ENCODE measurements at regions not wholly inside any gene's neighbourhood (a gene's known extent, or its start where the extent isn't known, plus 50 kb on each side); places are given as distances from the start of the nearest gene placed in this dataset.
A peak's percentile ranks its signal among the peaks of the same experiment; 100 is the strongest.

- no peak overlapping the region for H3K4me3 ChIP-seq
- no peak overlapping the region for H3K27ac ChIP-seq
- no peaks in the 10 kb centered on the region for H3K36me3 ChIP-seq
- H3K4me1 ChIP-seq: no peaks in the 10 kb centered on the region
- DNase-seq: no peak
- H3K27me3 ChIP-seq: no peaks in the 10 kb centered on the region
- H3K9me3 ChIP-seq: no peaks in the 10 kb centered on the region
- TF ChIP-seq POLR2AphosphoS5 (IDR thresholded peaks at IDR 0.05): no peak
- TF ChIP-seq CTCF (IDR thresholded peaks at IDR 0.05): no peak
- TF ChIP-seq EP300 (IDR thresholded peaks at IDR 0.05): no peak
- TF ChIP-seq POLR2A (IDR thresholded peaks at IDR 0.05): no peak
- intact Hi-C loops (cut with DNase I; ENCODE audit: low total_unique reads): no loop called here
- 81 to 92% (median 86%) methylated on average over 2 of the region's 2 CpGs for WGBS, 5 donors
These were observed 230.4 kb upstream of the CCDC179 start for GRCh38 chr11:23090659-23091058.

GRCh38 chr11:23095650-23096189 lies 235.4 kb upstream of the CCDC179 start:
- intact Hi-C loops (cut with DNase I; ENCODE audit: low total_unique reads): no loop called here
- Histone ChIP-seq H3K27ac (no peak overlapping the region), H3K4me1 (no peaks in the 10 kb centered on the region), H3K9me3 (no peaks in the 10 kb centered on the region), H3K27me3 (no peaks in the 10 kb centered on the region), H3K36me3 (no peaks in the 10 kb centered on the region), H3K4me3 (no peak overlapping the region)
- WGBS, 5 donors: 85 to 98% (median 94%) methylated on average over 2 of the region's 2 CpGs
- TF ChIP-seq POLR2AphosphoS5 (IDR thresholded peaks at IDR 0.05): no peak
- TF ChIP-seq POLR2A (IDR thresholded peaks at IDR 0.05): no peak
- no peak for TF ChIP-seq CTCF (IDR thresholded peaks at IDR 0.05)
- no peak for TF ChIP-seq EP300 (IDR thresholded peaks at IDR 0.05)
- no peak for DNase-seq

GRCh38 chr11:23097891-23098290 lies 237.6 kb upstream of the CCDC179 start:
- intact Hi-C loops (cut with DNase I; ENCODE audit: low total_unique reads): no loop called here
- no peak overlapping the region for H3K27ac ChIP-seq
- H3K4me1 ChIP-seq: no peaks in the 10 kb centered on the region
- H3K9me3 ChIP-seq: no peaks in the 10 kb centered on the region
- peak in 1 of 2 donors; percentile 9 for DNase-seq
- TF ChIP-seq POLR2AphosphoS5 (IDR thresholded peaks at IDR 0.05): no peak
- no peak for TF ChIP-seq POLR2A (IDR thresholded peaks at IDR 0.05)
- no peak for TF ChIP-seq CTCF (IDR thresholded peaks at IDR 0.05)
- no peak for TF ChIP-seq EP300 (IDR thresholded peaks at IDR 0.05)
- no peak overlapping the region for H3K4me3 ChIP-seq
- H3K36me3 ChIP-seq: no peaks in the 10 kb centered on the region
- WGBS, 5 donors: 24 to 63% (median 44%) methylated on average over 3 to 4 of the region's 4 CpGs
- no peaks in the 10 kb centered on the region for H3K27me3 ChIP-seq

GRCh38 chr11:23099256-23099655 lies 239.0 kb upstream of the CCDC179 start:
- DNase-seq: no peak
- Histone ChIP-seq H3K27me3 (no peaks in the 10 kb centered on the region), H3K36me3 (no peaks in the 10 kb centered on the region), H3K27ac (no peak overlapping the region), H3K4me3 (no peak overlapping the region), H3K9me3 (no peaks in the 10 kb centered on the region), H3K4me1 (no peaks in the 10 kb centered on the region)
- TF ChIP-seq POLR2A (IDR thresholded peaks at IDR 0.05) (no peak), EP300 (IDR thresholded peaks at IDR 0.05) (no peak), POLR2AphosphoS5 (IDR thresholded peaks at IDR 0.05) (no peak), CTCF (IDR thresholded peaks at IDR 0.05) (no peak)
- 91 to 100% (median 96%) methylated on average over 1 of the region's 1 CpG for WGBS, 5 donors
- intact Hi-C loops (cut with DNase I; ENCODE audit: low total_unique reads): no loop called here

Data from stomach (tissue), 8 donors.